ENCODE measurements at regions not wholly inside any gene's neighbourhood (a gene's known extent, or its start where the extent isn't known, plus 50 kb on each side); places are given as distances from the start of the nearest gene placed in this dataset.

DNA sequence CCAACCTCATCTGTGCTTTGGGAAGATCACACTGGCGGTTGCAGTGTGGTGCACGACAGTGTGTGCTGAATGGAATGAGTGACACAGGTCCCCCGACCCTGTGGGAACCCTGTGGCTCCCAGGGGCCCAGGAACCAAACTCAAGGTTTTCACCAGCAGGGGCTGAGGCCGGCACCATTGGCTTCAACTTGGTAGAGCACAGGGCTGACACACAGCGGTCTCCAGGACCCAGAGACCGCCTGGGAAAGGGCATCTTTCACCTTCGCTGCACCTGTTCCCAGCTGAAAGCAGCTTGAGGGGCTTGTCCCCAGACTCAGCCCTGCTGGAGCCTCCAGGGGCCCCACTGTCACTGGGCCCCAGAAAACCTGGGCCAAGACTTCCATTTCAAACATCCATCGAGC lies 59.0 kb upstream of the ODC1 start:
- intact Hi-C loops (cut with DNase I; ENCODE audit: low total_unique reads) = no loop called here
- H3K4me1 ChIP-seq = no peaks in the 10 kb centered on the region
- TF ChIP-seq POLR2A (IDR thresholded peaks at IDR 0.05) = no peak
- TF ChIP-seq, protein P1, sequence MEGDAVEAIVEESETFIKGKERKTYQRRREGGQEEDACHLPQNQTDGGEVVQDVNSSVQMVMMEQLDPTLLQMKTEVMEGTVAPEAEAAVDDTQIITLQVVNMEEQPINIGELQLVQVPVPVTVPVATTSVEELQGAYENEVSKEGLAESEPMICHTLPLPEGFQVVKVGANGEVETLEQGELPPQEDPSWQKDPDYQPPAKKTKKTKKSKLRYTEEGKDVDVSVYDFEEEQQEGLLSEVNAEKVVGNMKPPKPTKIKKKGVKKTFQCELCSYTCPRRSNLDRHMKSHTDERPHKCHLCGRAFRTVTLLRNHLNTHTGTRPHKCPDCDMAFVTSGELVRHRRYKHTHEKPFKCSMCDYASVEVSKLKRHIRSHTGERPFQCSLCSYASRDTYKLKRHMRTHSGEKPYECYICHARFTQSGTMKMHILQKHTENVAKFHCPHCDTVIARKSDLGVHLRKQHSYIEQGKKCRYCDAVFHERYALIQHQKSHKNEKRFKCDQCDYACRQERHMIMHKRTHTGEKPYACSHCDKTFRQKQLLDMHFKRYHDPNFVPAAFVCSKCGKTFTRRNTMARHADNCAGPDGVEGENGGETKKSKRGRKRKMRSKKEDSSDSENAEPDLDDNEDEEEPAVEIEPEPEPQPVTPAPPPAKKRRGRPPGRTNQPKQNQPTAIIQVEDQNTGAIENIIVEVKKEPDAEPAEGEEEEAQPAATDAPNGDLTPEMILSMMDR (IDR thresholded peaks at IDR 0.05) = no peak
- H3K27me3 ChIP-seq = no peaks in the 10 kb centered on the region
- no peak overlapping the region for H3K27ac ChIP-seq
- H3K9me3 ChIP-seq = no peaks in the 10 kb centered on the region
- H3K4me3 ChIP-seq = no peak overlapping the region
- no peaks in the 10 kb centered on the region for H3K36me3 ChIP-seq
- no peak for DNase-seq

DNA sequence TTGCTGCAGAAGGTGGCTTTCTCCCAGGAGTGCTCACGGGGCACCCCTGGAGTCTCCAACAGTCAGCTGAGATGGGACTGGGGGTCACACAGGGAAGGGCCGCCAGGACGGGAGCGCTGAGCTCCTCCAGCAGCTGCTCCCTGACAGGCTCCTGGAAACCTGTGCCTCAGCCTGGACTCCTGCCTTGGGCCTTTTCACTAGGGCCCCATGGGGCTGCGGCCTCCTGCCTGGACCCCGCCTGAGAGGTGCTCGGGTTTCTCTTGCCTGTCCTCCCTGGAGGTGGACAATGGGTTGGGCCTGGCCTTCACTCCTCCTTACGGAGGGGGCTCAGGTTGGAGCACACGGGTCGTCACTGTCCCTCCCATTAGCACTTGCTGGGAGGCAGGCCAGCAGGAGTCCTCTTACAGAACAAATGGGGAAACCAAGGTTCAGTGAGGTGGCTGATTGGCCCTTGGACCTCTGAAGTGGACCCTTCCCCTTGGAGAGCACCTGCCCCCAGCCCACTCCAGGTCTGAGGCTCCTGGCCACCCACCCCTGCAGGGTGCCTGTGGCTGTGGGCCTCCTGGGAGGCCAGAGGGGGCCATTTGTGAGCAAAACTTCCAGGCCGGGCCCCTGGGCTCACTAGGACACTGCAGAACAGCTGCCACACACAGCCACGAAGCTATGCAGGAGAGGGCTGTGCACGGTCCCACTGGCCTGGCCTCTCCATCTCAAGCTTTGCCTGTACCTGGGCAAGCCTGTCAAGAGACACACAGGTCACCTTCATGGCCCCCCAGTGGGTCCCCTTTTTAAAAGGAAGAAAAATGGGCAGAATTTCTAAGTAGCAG lies 57.1 kb upstream of the ODC1 start:
- no peaks in the 10 kb centered on the region for H3K4me1 ChIP-seq
- TF ChIP-seq, protein P1 (IDR thresholded peaks at IDR 0.05) = no peak
- TF ChIP-seq POLR2A (IDR thresholded peaks at IDR 0.05) = no peak
- DNase-seq = no peak
- intact Hi-C loops (cut with DNase I; ENCODE audit: low total_unique reads) = no loop called here
- H3K27me3 ChIP-seq = no peaks in the 10 kb centered on the region
- no peak overlapping the region for H3K27ac ChIP-seq
- H3K4me3 ChIP-seq = no peak overlapping the region
- H3K36me3 ChIP-seq = no peaks in the 10 kb centered on the region
- no peaks in the 10 kb centered on the region for H3K9me3 ChIP-seq

DNA sequence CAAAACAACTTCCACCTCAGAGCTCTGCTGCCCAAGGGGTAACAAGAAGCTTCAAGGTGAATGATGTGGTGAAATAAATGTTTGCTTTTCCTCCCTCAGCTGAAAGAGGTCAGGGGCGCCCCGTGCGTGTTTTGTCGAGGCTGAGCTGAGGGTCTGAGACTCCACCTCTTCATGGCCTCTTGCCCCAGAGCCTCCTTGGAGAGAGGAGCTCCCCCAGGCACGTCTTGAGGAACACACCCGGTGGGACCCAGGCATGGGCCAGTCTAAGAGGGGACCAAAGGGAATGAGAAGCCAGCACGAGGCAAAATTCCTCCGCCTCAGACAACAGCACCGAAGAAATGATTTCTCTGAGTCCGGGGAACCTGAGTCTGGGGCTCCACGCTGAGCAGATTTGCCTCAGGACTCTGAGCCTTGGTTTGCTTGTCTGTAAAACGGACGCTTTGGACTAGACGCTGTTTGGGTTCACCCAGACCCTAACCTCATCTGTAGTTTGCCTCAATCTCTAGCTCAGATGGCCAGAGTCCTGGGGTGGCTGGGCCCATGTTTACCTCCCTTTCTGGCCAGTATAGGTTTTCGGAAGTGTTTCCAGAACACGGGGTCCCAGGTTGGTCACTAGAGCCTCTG lies 56.4 kb upstream of the ODC1 start:
- no peaks in the 10 kb centered on the region for H3K4me1 ChIP-seq
- H3K9me3 ChIP-seq = no peaks in the 10 kb centered on the region
- TF ChIP-seq POLR2A (IDR thresholded peaks at IDR 0.05) = no peak
- TF ChIP-seq, protein P1 (IDR thresholded peaks at IDR 0.05) = no peak
- no peak overlapping the region for H3K27ac ChIP-seq
- no peaks in the 10 kb centered on the region for H3K27me3 ChIP-seq
- no peaks in the 10 kb centered on the region for H3K36me3 ChIP-seq
- no peak for DNase-seq
- no peak overlapping the region for H3K4me3 ChIP-seq
- intact Hi-C loops (cut with DNase I; ENCODE audit: low total_unique reads) = no loop called here

DNA sequence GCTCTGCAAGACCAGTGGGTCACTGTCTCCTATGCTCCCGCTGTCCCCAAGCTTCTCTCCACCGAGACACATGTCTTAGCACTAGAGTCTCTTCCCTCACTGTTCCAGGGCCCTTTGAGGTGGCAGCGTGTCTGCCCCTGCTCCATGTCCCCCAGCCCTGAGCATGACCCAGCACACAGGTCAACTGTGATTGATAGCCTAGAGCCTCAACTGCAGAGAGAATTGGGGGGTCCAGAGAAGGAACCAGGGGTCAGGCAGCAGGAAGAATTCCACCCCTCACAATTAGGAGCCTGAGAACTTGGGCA lies 54.6 kb upstream of the ODC1 start:
- H3K27ac ChIP-seq = no peak overlapping the region
- no peak for DNase-seq
- no peaks in the 10 kb centered on the region for H3K36me3 ChIP-seq
- no peaks in the 10 kb centered on the region for H3K27me3 ChIP-seq
- no peak for TF ChIP-seq POLR2A (IDR thresholded peaks at IDR 0.05)
- TF ChIP-seq, protein P1 (IDR thresholded peaks at IDR 0.05) = no peak
- no peak overlapping the region for H3K4me3 ChIP-seq
- H3K4me1 ChIP-seq = no peaks in the 10 kb centered on the region
- H3K9me3 ChIP-seq = no peaks in the 10 kb centered on the region
- intact Hi-C loops (cut with DNase I; ENCODE audit: low total_unique reads) = no loop called here

DNA sequence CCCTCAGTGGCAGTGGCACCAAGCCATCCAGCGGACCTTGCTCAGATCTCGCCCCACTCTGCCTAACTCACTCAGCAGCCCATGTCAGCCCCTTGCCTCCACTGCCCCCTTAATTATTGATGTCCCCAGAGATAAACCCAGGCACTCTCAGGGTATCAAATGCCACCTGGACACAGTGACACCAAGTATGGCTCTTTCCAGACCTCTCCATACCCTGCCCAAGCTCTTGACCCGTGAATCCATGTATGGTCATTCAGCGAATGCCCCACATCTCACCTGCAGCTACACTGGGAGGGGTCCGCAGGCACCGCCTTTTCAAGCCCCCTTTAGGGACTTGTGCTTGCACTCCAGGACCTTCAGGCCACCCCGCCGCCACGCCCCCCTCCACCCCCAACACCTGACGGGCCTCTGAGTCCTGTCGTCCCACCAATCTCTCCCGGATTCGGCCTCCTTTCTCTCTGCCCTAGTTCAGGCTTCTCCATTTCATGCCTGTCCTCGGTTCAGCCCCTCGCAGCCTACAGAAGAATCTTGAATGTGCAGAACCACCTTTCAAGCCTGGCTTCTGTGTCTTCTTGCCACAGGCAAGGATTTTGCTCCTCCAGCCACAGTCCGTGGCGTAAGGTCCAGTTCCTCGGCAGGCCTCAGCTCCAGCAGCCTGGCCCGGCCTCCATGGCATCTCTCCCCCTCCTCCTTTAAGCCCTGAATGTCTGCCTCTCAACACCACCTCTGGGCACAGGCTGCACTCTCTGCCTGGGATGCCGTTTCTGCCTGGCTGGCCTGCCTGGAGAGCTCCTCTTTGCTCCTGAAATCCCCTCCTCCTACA lies 54.1 kb upstream of the ODC1 start:
- intact Hi-C loops (cut with DNase I; ENCODE audit: low total_unique reads) = no loop called here
- H3K27me3 ChIP-seq = no peaks in the 10 kb centered on the region
- no peak overlapping the region for H3K27ac ChIP-seq
- no peak for DNase-seq
- H3K4me1 ChIP-seq = no peaks in the 10 kb centered on the region
- no peaks in the 10 kb centered on the region for H3K9me3 ChIP-seq
- no peak for TF ChIP-seq POLR2A (IDR thresholded peaks at IDR 0.05)
- TF ChIP-seq, protein P1 (IDR thresholded peaks at IDR 0.05) = no peak
- H3K36me3 ChIP-seq = no peaks in the 10 kb centered on the region
- H3K4me3 ChIP-seq = no peak overlapping the region
